Spleen (tissue), 7 donors: ENCODE measurements at regions not wholly inside any gene's neighbourhood (a gene's known extent, or its start where the extent isn't known, plus 50 kb on each side); places are given as distances from the start of the nearest gene placed in this dataset.

Experiments used
- POLR2A ChIP-seq, 3 donors: fragments of 450-650 bp; IDR thresholded peaks; one replicate each; pipeline ENCODE4 v1.5.1; 2017; ENCODE audit warnings: antibody characterized with exemption in 3 of 3, mild to moderate bottlenecking in 1 of 3
- TF ChIP-seq, protein P1 (sequence below), 11 experiments: fragments of 200-600 bp in 7 of 11; fragments of 450-650 bp in 4 of 11; sonication (generic) in 4 of 11; IDR thresholded peaks in 8 of 11; conservative IDR thresholded peaks in 3 of 11; 1 replicate in 7 of 11; 2 replicates in 4 of 11; pipeline versions ENCODE4 v1.4.0 to v1.8.0; 2016 to 2021; ENCODE audit warnings: antibody characterized with exemption in 11 of 11, inconsistent platforms in 4 of 11, mild to moderate bottlenecking in 1 of 11
- donor health status: DM: no; HTN: no; CAD: no; lungs with moderate emphysema.
- donor health status: DM: no; HTN: no; CAD: no.
- donor health status: DM: no; HTN: no; CAD: no.

DNA sequence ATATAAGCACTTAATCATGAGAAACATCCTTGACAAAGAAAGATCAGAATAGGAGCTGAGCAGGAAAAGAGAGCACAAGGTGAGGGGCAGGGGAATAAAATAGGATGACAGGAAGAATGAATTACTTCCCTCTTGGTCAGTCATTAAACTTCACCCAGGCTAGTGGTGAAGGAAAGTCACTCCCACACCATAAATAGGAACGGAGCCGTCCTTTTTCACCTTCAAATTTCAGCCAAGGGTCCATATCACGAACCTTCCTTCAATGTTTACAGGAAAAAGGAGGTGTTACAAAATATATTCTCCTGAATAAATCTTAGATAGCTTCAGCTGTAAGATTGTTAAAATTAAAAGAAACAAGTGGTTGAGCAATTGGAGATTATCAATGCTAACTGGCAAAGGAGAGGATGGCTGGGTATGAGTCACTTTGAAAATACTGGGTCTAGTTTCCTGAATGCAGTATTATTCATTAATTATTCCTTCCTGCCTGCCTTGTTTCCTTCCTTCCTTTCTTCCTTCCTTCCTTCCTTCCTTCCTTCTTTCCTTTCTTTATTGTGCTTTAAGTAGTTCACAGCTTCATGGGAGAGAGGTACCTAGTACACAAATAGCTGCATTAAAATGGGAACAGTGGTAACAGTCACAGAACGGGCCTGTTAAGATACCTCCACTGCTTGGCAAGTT is 292.3 kb upstream of the ID2 start:
- TF ChIP-seq, protein P1, sequence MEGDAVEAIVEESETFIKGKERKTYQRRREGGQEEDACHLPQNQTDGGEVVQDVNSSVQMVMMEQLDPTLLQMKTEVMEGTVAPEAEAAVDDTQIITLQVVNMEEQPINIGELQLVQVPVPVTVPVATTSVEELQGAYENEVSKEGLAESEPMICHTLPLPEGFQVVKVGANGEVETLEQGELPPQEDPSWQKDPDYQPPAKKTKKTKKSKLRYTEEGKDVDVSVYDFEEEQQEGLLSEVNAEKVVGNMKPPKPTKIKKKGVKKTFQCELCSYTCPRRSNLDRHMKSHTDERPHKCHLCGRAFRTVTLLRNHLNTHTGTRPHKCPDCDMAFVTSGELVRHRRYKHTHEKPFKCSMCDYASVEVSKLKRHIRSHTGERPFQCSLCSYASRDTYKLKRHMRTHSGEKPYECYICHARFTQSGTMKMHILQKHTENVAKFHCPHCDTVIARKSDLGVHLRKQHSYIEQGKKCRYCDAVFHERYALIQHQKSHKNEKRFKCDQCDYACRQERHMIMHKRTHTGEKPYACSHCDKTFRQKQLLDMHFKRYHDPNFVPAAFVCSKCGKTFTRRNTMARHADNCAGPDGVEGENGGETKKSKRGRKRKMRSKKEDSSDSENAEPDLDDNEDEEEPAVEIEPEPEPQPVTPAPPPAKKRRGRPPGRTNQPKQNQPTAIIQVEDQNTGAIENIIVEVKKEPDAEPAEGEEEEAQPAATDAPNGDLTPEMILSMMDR (IDR thresholded peaks at IDR 0.05 in 8 of 11, conservative IDR thresholded peaks at IDR 0.05 in 3 of 11) = no peak
- no peak for TF ChIP-seq POLR2A (IDR thresholded peaks at IDR 0.05)
